Heart right ventricle (tissue), 16 donors: ENCODE measurements at regions not wholly inside any gene's neighbourhood (a gene's known extent, or its start where the extent isn't known, plus 50 kb on each side); places are given as distances from the start of the nearest gene placed in this dataset.

Experiments used
- ATAC-seq, 8 donors: fragments of 200-7000 bp; cut with Tn5 transposase; one replicate each; pipeline ENCODE4 v1.9.1; 2020; ENCODE audit warnings: mild to moderate bottlenecking in 8 of 8, moderate library complexity in 8 of 8, moderate number of reproducible peaks in 1 of 8
- DNase-seq, 2 donors: peaks; one replicate each; pipeline ENCODE4 v3.0.0-alpha.2; 2020
- H3K27ac ChIP-seq, 10 donors: fragments of 200-600 bp; sonication (generic) in 2 of 10; one replicate each; pipeline versions ENCODE4 v1.5.0 to v1.8.0; 2020 to 2022; ENCODE audit warnings: mild to moderate bottlenecking in 3 of 10
- H3K27me3 ChIP-seq, 7 donors: fragments of 200-600 bp; one replicate each; pipeline ENCODE4 v1.8.0; 2021 to 2022; ENCODE audit warnings: mild to moderate bottlenecking in 2 of 7
- H3K36me3 ChIP-seq, 9 donors: fragments of 200-600 bp; sonication (generic) in 1 of 9; one replicate each; pipeline versions ENCODE4 v1.5.0 to v1.8.0; 2020 to 2022; ENCODE audit warnings: mild to moderate bottlenecking in 2 of 9
- H3K4me1 ChIP-seq, 9 donors: fragments of 200-600 bp; sonication (generic) in 1 of 9; one replicate each; pipeline versions ENCODE4 v1.5.0 to v1.8.0; 2020 to 2022; ENCODE audit warnings: mild to moderate bottlenecking in 4 of 9
- H3K4me3 ChIP-seq, 10 donors: fragments of 200-600 bp; sonication (generic) in 2 of 10; one replicate each; pipeline versions ENCODE4 v1.5.0 to v1.8.0; 2020 to 2022; ENCODE audit warnings: mild to moderate bottlenecking in 7 of 10, moderate library complexity in 2 of 10
- H3K9me3 ChIP-seq, 11 donors: fragments of 200-600 bp in 10 of 11; sonication (generic) in 2 of 11; one replicate each; pipeline versions ENCODE4 v1.5.0 to v1.8.0; 2013 to 2022; ENCODE audit warnings: mild to moderate bottlenecking in 2 of 11, control low read depth in 1 of 11, moderate library complexity in 1 of 11
- CTCF ChIP-seq, 9 donors: fragments of 200-600 bp; sonication (generic) in 2 of 9; IDR thresholded peaks; one replicate each; pipeline versions ENCODE4 v1.5.0 to v1.8.0; 2021 to 2022; ENCODE audit warnings: antibody characterized with exemption in 9 of 9, mild to moderate bottlenecking in 5 of 9, moderate library complexity in 1 of 9
- WGBS, 2 donors: extraction: QIAGEN DNeasy Blood & Tissue Kit; methylation state at CpG; one replicate each; pipeline ENCODE4 v1.1.7; 2013; ENCODE audit warnings: inconsistent platforms in 1 of 2; 5-methylcytosine and 5-hydroxymethylcytosine counted together
- intact Hi-C, 10 donors: fragments of 100-400 bp; cut with DNase I; formaldehyde crosslinking; loops; one replicate each; pipeline versions ENCODE4 v1.11.1 to v1.14.2; 2022
- donor health status: Arrhythmogenic right ventricular cardiomyopathy.
- donor health status: ischemic (EF 13 %, LVEDD 7.1; RV severe dilation, severe dysfunction).
- donor health status: healthy with polysubstance abuse.
- donor health status: DM: no; HTN: yes; CAD: no.
- donor health status: DM: no; HTN: no; CAD: no.
- donor health status: ischemic (EF 25% LVEDD 6.9; RV normal size, moderate dysfunction).
- donor health status: ischemic (EF 25% LVEDD 5.7; RV mildly dilated, moderate dysfunction).
- donor health status: healthy.
- donor health status: DM: yes; HTN: yes; CAD: no.
- donor health status: Ischemic cardiomyopathy.
- donor health status: ischemic (EF 35%, LVEDD 5.7; RV mildly dilated, moderate dysfunction).
- donor health status: nonischemic (EF 11% LVEDD 7.7; RV severe dilation, severe dysfunction).
- donor health status: DM: yes; HTN: yes; CAD: no.
- donor health status: PGD.
- donor health status: ischemic (EF 29% LVEDD 5.4; RV normal size, mild dysfunction).
- donor health status: nonischemic (EF 23%, LVEDD 6.1; RV moderate dilation, normal function).

- intact Hi-C loops: no loop called here
- DNase-seq (no peak), ATAC-seq (peak in 1 of 8 donors; percentile 48)
- 62 to 68% methylated on average over 4 of the region's 4 CpGs for WGBS, 2 donors
- H3K27me3 ChIP-seq: no peaks in the 10 kb centered on the region
- TF ChIP-seq CTCF (IDR thresholded peaks at IDR 0.05): peak in 2 of 9 donors; percentile 13 to 21
- no peaks in the 10 kb centered on the region for H3K36me3 ChIP-seq
- no peak overlapping the region for H3K27ac ChIP-seq
- H3K4me1 ChIP-seq: no peaks in the 10 kb centered on the region
- no peaks in the 10 kb centered on the region for H3K9me3 ChIP-seq
- no peak overlapping the region for H3K4me3 ChIP-seq
Measured at GRCh38 chr2:48912110-48912509, 156.6 kb upstream of the LHCGR start.

- intact Hi-C loops: no loop called here
- DNase-seq (no peak), ATAC-seq (no peak)
- H3K36me3 ChIP-seq: no peaks in the 10 kb centered on the region
- no peak overlapping the region for H3K27ac ChIP-seq
- H3K9me3 ChIP-seq: no peaks in the 10 kb centered on the region
- no peaks in the 10 kb centered on the region for H3K27me3 ChIP-seq
- H3K4me3 ChIP-seq: no peak overlapping the region
- no peak for TF ChIP-seq CTCF (IDR thresholded peaks at IDR 0.05)
- H3K4me1 ChIP-seq: peaks cover 0 to 10% (median 0%) of the 10 kb centered on the region in 9 donors
Measured at GRCh38 chr2:48910961-48911360, 155.4 kb upstream of the LHCGR start.

- Histone ChIP-seq H3K9me3 (no peaks in the 10 kb centered on the region), H3K27me3 (peaks cover 0 to 7% (median 0%) of the 10 kb centered on the region in 7 donors), H3K36me3 (no peaks in the 10 kb centered on the region), H3K27ac (no peak overlapping the region), H3K4me1 (peaks cover 0 to 12% (median 0%) of the 10 kb centered on the region in 9 donors), H3K4me3 (no peak overlapping the region)
- TF ChIP-seq CTCF (IDR thresholded peaks at IDR 0.05): no peak
- peak in 1 of 2 donors; percentile 7 for DNase-seq
- ATAC-seq: peak in 6 of 8 donors; percentile 31 to 80 (median 54)
- 45 to 49% methylated on average over 3 of the region's 3 CpGs for WGBS, 2 donors
- intact Hi-C loops: no loop called here
Measured at GRCh38 chr2:48906633-48907032, 151.1 kb upstream of the LHCGR start.

GRCh38 chr2:48905696-48906095 is 150.2 kb upstream of the LHCGR start:
- intact Hi-C loops: no loop called here
- DNase-seq: no peak

More at GRCh38 chr2:48905696-48906095, 150.2 kb upstream of the LHCGR start:
- H3K4me3 ChIP-seq: no peak overlapping the region
- peaks cover 0 to 12% (median 0%) of the 10 kb centered on the region in 9 donors for H3K4me1 ChIP-seq
- TF ChIP-seq CTCF (IDR thresholded peaks at IDR 0.05): no peak
- H3K36me3 ChIP-seq: no peaks in the 10 kb centered on the region
- peaks cover 0 to 7% (median 0%) of the 10 kb centered on the region in 7 donors for H3K27me3 ChIP-seq
- H3K9me3 ChIP-seq: no peaks in the 10 kb centered on the region
- WGBS, 2 donors: 88 to 91% methylated on average over 10 of the region's 10 CpGs
- peak in 2 of 8 donors; percentile 36 for ATAC-seq
- no peak overlapping the region for H3K27ac ChIP-seq
